Suprapubic skin (tissue), 3 donors: ENCODE measurements at regions not wholly inside any gene's neighbourhood (a gene's known extent, or its start where the extent isn't known, plus 50 kb on each side); places are given as distances from the start of the nearest gene placed in this dataset.

Source experiments
- POLR2A ChIP-seq, 2 donors: fragments of 450-650 bp; IDR thresholded peaks; one replicate each; pipeline ENCODE4 v1.6.1; 2017; ENCODE audit warnings: antibody characterized with exemption in 2 of 2, mild to moderate bottlenecking in 2 of 2, moderate library complexity in 2 of 2
- TF ChIP-seq, protein P1 (sequence below), 2 donors: fragments of 200-600 bp in 1 of 2; fragments of 450-650 bp in 1 of 2; sonication (generic) in 1 of 2; IDR thresholded peaks; one replicate each; pipeline ENCODE4 v1.5.1; 2016 to 2019; ENCODE audit warnings: antibody characterized with exemption in 2 of 2, mild to moderate bottlenecking in 1 of 2, moderate library complexity in 1 of 2

GRCh38 chr10:89144836-89145235 is 62.3 kb downstream of the CH25H start:
- TF ChIP-seq, protein P1, sequence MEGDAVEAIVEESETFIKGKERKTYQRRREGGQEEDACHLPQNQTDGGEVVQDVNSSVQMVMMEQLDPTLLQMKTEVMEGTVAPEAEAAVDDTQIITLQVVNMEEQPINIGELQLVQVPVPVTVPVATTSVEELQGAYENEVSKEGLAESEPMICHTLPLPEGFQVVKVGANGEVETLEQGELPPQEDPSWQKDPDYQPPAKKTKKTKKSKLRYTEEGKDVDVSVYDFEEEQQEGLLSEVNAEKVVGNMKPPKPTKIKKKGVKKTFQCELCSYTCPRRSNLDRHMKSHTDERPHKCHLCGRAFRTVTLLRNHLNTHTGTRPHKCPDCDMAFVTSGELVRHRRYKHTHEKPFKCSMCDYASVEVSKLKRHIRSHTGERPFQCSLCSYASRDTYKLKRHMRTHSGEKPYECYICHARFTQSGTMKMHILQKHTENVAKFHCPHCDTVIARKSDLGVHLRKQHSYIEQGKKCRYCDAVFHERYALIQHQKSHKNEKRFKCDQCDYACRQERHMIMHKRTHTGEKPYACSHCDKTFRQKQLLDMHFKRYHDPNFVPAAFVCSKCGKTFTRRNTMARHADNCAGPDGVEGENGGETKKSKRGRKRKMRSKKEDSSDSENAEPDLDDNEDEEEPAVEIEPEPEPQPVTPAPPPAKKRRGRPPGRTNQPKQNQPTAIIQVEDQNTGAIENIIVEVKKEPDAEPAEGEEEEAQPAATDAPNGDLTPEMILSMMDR (IDR thresholded peaks at IDR 0.05), result no peak
- TF ChIP-seq POLR2A (IDR thresholded peaks at IDR 0.05), result no peak
